ENCODE measurements at regions not wholly inside any gene's neighbourhood (a gene's known extent, or its start where the extent isn't known, plus 50 kb on each side); places are given as distances from the start of the nearest gene placed in this dataset.

GRCh38 chr9:85402551-85402950, 339.2 kb downstream of the AGTPBP1 start:
- H3K27me3 ChIP-seq, result no peaks in the 10 kb centered on the region
- TF ChIP-seq, protein P1, sequence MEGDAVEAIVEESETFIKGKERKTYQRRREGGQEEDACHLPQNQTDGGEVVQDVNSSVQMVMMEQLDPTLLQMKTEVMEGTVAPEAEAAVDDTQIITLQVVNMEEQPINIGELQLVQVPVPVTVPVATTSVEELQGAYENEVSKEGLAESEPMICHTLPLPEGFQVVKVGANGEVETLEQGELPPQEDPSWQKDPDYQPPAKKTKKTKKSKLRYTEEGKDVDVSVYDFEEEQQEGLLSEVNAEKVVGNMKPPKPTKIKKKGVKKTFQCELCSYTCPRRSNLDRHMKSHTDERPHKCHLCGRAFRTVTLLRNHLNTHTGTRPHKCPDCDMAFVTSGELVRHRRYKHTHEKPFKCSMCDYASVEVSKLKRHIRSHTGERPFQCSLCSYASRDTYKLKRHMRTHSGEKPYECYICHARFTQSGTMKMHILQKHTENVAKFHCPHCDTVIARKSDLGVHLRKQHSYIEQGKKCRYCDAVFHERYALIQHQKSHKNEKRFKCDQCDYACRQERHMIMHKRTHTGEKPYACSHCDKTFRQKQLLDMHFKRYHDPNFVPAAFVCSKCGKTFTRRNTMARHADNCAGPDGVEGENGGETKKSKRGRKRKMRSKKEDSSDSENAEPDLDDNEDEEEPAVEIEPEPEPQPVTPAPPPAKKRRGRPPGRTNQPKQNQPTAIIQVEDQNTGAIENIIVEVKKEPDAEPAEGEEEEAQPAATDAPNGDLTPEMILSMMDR (IDR thresholded peaks at IDR 0.05), result no peak

DNA sequence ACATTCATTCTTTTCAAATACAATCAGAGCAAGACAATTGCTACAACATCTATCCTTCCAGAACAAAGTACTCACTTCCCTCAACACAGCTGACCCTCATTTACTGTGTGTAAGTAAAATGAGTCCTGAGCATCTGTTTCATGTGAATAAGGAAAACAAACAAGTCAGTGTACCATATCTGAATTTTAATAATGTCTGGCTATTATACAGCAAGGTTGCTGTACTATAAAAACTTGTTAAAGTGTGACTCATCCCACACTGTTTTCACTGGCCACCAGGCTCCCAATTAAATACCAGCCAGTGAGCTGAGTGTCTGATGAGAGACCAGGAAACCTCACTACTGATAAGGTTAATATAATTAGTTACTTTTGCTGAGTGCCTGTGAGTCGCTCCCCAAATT, 339.8 kb downstream of the AGTPBP1 start:
- H3K4me1 ChIP-seq, result no peaks in the 10 kb centered on the region
- no peaks in the 10 kb centered on the region for H3K9me3 ChIP-seq
- no peaks in the 10 kb centered on the region for H3K36me3 ChIP-seq
- H3K27me3 ChIP-seq, result no peaks in the 10 kb centered on the region
- DNase-seq (ENCODE audit: low spot score in 2 of 2), result no peak
- H3K4me3 ChIP-seq, result no peak overlapping the region
- H3K27ac ChIP-seq, result no peak overlapping the region
- TF ChIP-seq, protein P1 (IDR thresholded peaks at IDR 0.05), result no peak
- intact Hi-C loops (cut with DNase I), result no loop called here

More at GRCh38 chr9:85402551-85402950, 339.2 kb downstream of the AGTPBP1 start:
- Histone ChIP-seq H3K27ac (no peak overlapping the region), H3K4me3 (no peak overlapping the region), H3K4me1 (no peaks in the 10 kb centered on the region), H3K36me3 (no peaks in the 10 kb centered on the region), H3K9me3 (no peaks in the 10 kb centered on the region)
- DNase-seq (ENCODE audit: low spot score in 2 of 2), result no peak
- intact Hi-C loops (cut with DNase I), result no loop called here

GRCh38 chr9:85397005-85397404, 344.7 kb downstream of the AGTPBP1 start:
- Histone ChIP-seq H3K4me3 (no peak overlapping the region), H3K4me1 (no peaks in the 10 kb centered on the region), H3K36me3 (no peaks in the 10 kb centered on the region), H3K9me3 (no peaks in the 10 kb centered on the region), H3K27ac (no peak overlapping the region), H3K27me3 (no peaks in the 10 kb centered on the region)
- TF ChIP-seq, protein P1 (IDR thresholded peaks at IDR 0.05), result no peak
- intact Hi-C loops (cut with DNase I), result no loop called here
- no peak for DNase-seq (ENCODE audit: low spot score in 2 of 2)

- no peak for DNase-seq (ENCODE audit: low spot score in 2 of 2)
- H3K27me3 ChIP-seq, result no peaks in the 10 kb centered on the region
- H3K4me3 ChIP-seq, result no peak overlapping the region
- no peaks in the 10 kb centered on the region for H3K36me3 ChIP-seq
- intact Hi-C loops (cut with DNase I), result no loop called here
- no peak overlapping the region for H3K27ac ChIP-seq
- TF ChIP-seq, protein P1 (IDR thresholded peaks at IDR 0.05), result no peak
- H3K9me3 ChIP-seq, result no peaks in the 10 kb centered on the region
- H3K4me1 ChIP-seq, result no peaks in the 10 kb centered on the region
Observed at GRCh38 chr9:85392260-85392659, 349.5 kb downstream of the AGTPBP1 start.

- H3K27ac ChIP-seq, result no peak overlapping the region
- no peaks in the 10 kb centered on the region for H3K27me3 ChIP-seq
- H3K4me3 ChIP-seq, result no peak overlapping the region
- intact Hi-C loops (cut with DNase I), result no loop called here
- no peaks in the 10 kb centered on the region for H3K36me3 ChIP-seq
- no peaks in the 10 kb centered on the region for H3K9me3 ChIP-seq
- H3K4me1 ChIP-seq, result no peaks in the 10 kb centered on the region
- no peak for DNase-seq (ENCODE audit: low spot score in 2 of 2)
- TF ChIP-seq, protein P1 (IDR thresholded peaks at IDR 0.05), result no peak
Observed at GRCh38 chr9:85377731-85378289, 363.9 kb downstream of the AGTPBP1 start.

- no peaks in the 10 kb centered on the region for H3K36me3 ChIP-seq
- intact Hi-C loops (cut with DNase I), result no loop called here
- no peaks in the 10 kb centered on the region for H3K9me3 ChIP-seq
- H3K27ac ChIP-seq, result no peak overlapping the region
- no peak overlapping the region for H3K4me3 ChIP-seq
- DNase-seq (ENCODE audit: low spot score in 2 of 2), result no peak
- H3K27me3 ChIP-seq, result no peaks in the 10 kb centered on the region
- TF ChIP-seq, protein P1 (IDR thresholded peaks at IDR 0.05), result no peak
- no peaks in the 10 kb centered on the region for H3K4me1 ChIP-seq
Observed at GRCh38 chr9:85368781-85369180, 373.0 kb downstream of the AGTPBP1 start.
